Keratinocyte (primary cell): ENCODE measurements at regions not wholly inside any gene's neighbourhood (a gene's known extent, or its start where the extent isn't known, plus 50 kb on each side); places are given as distances from the start of the nearest gene placed in this dataset.

Experiments used
- EZH2 ChIP-seq: IDR thresholded peaks from one replicate; pipeline ENCODE4 v1.6.1; 2012; ENCODE audit warnings: inconsistent platforms, mild to moderate bottlenecking, low read length, moderate library complexity
- TF ChIP-seq, protein P1 (sequence below), 3 experiments: IDR thresholded peaks in 1 of 3; conservative IDR thresholded peaks in 1 of 3; optimal IDR thresholded peaks in 1 of 3; 2 replicates in 2 of 3; 3 replicates in 1 of 3; pipeline versions ENCODE3 to v1.5.1; 2011; ENCODE audit warnings: low read length in 3 of 3, mild to moderate bottlenecking in 3 of 3, moderate library complexity in 2 of 3, control low read depth in 1 of 3, inconsistent platforms in 1 of 3; ENCODE audit not compliant: insufficient read depth in 2 of 3; ENCODE audit errors: extremely low read depth in 1 of 3

DNA sequence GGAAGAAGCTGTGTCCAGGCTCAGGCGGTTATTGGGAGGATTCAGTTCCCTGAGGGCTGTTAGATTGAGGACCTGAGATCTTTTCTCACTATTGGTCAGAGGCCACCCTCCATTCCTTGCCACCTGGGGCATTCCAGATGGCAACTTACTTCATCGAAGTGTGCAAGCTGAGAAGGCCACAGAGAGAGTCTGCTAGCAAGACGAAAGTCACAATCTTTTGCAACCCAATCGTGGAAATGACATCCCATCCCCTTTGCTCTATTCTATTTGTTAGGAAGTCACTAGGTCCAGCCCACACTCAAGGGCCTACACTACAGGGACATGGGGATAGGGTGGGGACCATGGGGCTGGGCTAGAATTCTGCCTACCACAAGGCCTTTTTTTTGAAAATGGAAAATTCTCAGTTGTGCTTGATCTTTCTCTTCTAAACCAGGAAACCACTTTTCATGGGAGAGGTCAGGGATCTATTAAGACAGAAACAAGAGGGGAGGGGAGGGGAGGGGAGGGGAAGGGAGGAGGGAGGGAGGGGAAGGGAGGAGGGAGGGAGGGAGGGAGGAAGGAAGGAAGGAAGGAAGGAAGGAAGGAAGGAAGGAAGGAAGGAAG lies 217.2 kb downstream of the BCAS1 start:
- TF ChIP-seq, protein P1, sequence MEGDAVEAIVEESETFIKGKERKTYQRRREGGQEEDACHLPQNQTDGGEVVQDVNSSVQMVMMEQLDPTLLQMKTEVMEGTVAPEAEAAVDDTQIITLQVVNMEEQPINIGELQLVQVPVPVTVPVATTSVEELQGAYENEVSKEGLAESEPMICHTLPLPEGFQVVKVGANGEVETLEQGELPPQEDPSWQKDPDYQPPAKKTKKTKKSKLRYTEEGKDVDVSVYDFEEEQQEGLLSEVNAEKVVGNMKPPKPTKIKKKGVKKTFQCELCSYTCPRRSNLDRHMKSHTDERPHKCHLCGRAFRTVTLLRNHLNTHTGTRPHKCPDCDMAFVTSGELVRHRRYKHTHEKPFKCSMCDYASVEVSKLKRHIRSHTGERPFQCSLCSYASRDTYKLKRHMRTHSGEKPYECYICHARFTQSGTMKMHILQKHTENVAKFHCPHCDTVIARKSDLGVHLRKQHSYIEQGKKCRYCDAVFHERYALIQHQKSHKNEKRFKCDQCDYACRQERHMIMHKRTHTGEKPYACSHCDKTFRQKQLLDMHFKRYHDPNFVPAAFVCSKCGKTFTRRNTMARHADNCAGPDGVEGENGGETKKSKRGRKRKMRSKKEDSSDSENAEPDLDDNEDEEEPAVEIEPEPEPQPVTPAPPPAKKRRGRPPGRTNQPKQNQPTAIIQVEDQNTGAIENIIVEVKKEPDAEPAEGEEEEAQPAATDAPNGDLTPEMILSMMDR (optimal IDR thresholded peaks at IDR 0.05 in 1 of 3, IDR thresholded peaks at IDR 0.05 in 1 of 3, conservative IDR thresholded peaks at IDR 0.05 in 1 of 3; ENCODE audit: extremely low read depth in 1 of 3, insufficient read depth in 2 of 3, low read length in 3 of 3) = no peak
- TF ChIP-seq EZH2 = no peak
